SKM-1 (cell line): ENCODE measurements at regions not wholly inside any gene's neighbourhood (a gene's known extent, or its start where the extent isn't known, plus 50 kb on each side); places are given as distances from the start of the nearest gene placed in this dataset.
"Not testable (repeated sequence)": the region's sequence is repeated elsewhere in the genome, so short reads cannot be mapped to it uniquely, and the experiment has no call there.

ENCODE experiments used
- DNase-seq: peaks from one replicate; lab custom pipeline; 2025; ENCODE audit not compliant: unreplicated experiment; lab: John Stamatoyannopoulos, UW

DNA sequence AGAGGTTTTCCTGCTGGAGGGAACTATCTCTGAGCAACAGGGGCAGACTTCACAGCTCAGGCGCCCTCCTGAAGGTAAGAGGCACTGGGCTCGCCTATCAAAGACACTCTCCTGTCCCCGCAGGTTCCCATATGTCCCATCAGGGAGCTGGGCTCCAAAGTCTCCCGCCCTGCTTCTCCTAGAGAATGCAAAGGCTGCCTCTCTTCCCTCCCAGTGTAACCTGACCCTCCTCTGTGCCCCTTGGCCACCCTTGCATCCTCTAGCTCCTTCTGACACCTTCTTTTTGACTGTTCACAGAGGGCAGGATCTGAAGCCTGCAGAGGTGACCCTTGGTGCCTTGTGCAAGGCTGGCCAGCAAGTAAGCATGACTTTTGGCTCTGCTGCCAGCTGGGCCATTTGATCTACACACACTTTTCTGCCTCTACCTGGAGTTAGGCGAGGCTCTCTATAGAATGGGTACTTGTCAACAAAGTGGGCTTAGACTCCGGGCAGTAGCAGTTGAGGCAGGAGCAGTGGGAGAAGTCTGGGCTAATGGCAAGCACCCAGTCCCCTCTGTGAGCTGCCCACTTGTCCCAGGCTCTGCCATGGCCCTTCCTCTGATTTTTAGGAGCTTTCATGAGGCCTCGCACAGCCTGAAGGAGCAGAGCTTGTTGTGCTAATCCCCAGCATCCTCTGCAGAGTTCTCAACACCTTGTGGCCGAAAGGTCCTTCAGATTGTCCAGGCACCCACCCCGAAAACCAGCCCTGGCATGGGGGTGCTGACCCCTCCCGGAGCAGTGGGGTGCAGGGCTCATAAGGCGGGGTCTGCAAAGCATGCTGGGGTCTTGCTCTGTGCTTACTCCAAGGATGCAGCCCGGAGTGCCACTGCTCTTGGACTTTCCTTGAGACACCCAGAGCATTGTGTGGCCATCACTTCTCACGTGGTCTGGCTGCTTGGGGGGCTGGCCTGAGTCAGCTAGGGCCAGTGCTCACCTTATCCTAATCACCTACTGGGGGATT lies 122.9 kb downstream of the METRNL start:
- DNase-seq: no peak

- DNase-seq: peak; percentile 69
Measured at GRCh38 chr17:83203073-83203471, 123.7 kb downstream of the METRNL start.

DNA sequence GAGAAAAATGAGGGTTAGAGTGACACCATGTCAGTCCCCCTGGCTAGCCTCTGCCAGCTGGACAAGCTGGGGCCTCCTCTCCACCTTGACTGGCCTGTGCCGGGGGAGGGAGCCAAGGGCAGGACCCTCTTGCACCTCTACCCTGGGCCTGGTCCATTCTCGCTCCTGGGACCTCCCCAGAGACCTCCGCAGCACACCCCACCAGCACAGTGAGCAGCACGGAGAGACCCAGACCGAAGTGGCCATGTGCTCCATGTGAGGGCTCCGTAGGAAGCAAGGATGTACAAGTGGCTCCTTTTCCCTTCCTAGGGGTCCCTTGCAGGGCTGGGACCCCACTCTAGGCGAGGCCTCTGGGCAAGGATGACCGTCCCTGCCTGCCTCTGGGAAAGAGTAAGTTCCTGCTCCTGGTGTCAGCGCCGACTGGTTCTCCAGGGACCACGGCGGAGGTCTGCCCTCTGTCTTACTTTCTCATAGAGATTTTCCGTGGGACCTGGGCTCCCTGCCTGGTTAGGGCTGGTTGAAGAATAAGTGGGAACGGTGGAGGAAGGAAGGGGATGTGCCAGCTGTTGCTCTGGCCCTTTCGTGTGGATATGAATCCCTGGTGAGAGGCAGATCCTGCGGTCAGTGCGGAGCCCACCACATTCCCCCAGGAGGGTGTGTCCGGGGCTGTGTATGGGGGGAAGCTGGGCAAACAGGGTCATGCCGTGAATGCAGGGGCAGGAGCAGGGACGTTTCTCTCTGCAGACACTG lies 124.2 kb downstream of the METRNL start:
- DNase-seq: no peak

- DNase-seq: no peak
Measured at GRCh38 chr17:83204230-83204725, 124.9 kb downstream of the METRNL start.

DNA sequence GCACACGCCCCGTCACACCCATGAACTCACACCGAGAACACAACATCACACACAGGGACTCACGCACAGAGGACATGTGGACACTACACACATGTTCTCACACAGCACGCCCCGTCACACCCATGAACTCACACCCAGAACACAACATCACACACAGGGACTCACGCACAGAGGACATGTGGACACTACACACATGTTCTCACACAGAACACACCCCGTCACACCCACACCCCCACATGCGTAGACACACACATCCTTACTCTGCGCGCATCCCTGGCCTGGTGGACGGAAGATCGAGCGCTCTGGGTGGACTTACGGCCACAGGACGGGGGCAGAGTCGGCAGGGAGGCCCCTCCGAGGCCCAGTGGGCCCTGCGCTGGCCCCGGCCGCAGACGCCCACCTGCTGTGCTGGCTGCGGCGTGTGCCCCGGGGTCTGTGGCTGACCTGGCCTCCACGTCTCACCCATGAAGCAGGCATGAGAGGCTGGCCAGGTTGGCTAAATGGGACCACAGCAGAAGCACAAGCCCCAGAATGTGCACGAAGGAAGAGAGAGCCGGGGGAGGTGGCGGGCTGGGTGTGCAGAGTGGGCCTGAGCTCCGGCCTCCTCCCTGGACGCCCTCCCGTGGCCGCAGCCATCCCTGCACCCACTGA lies 125.5 kb downstream of the METRNL start:
- DNase-seq: not testable (repeated sequence)

- DNase-seq: not testable (repeated sequence)
Measured at GRCh38 chr17:83205387-83206035, 126.1 kb downstream of the METRNL start.

DNA sequence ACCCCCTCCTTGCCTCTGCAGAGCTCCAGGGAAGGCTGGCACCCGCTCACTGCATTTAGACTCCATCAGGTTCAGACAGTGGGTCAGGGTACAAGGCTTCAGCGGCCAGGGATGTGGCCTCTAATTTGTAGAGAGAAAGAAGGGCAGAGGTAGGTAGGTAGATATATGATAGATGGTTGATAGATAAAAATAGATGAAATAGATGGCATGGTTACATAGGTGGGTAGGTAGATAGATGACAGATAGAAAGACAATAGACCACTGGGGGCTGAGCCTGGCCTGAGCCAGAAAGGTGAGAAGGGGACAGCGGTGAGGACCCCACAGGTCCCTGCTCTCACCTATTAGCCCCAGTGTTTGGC lies 126.6 kb downstream of the METRNL start:
- not testable (repeated sequence) for DNase-seq

GRCh38 chr17:83206819-83207588 lies 127.6 kb downstream of the METRNL start:
- DNase-seq: not testable (repeated sequence)

- not testable (repeated sequence) for DNase-seq
Measured at GRCh38 chr17:83247001-83247400, 167.6 kb downstream of the METRNL start.
